Mononuclear cell (primary cell): ENCODE measurements at regions not wholly inside any gene's neighbourhood (a gene's known extent, or its start where the extent isn't known, plus 50 kb on each side); places are given as distances from the start of the nearest gene placed in this dataset.

Source experiments
- H3K27me3 ChIP-seq: 2 replicates; pipeline ENCODE4 v1.6.0; 2011; ENCODE audit warnings: low read length, control low read depth; ENCODE audit not compliant: insufficient read depth
- H3K4me1 ChIP-seq: 2 replicates; pipeline ENCODE4 v1.5.1; 2011; ENCODE audit warnings: mild to moderate bottlenecking, low read length, control low read depth; ENCODE audit not compliant: insufficient read depth
- H3K4me3 ChIP-seq: 2 replicates; pipeline ENCODE4 v1.5.1; 2011; ENCODE audit warnings: mild to moderate bottlenecking, low read length, moderate library complexity
- H3K9me3 ChIP-seq: 2 replicates; pipeline ENCODE4 v1.5.1; 2011; ENCODE audit warnings: low read depth, mild to moderate bottlenecking, control low read depth, low read length

DNA sequence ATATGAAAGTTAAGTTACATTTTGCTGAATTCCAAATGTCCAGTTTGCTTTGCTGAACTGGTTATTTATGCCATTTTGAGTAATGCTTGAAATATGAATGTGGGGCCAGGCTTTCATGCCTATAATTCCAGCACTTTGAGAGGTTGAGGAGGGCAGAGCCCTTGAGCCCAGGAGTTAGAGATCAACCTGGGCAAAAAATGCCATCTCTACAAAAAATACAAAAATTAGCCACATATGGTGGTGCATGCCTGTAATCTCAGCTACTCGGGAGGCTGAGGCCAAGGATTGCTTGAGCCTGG, 101.2 kb upstream of the ITGA6 start:
- H3K4me3 ChIP-seq, result no peak overlapping the region
- no peaks in the 10 kb centered on the region for H3K4me1 ChIP-seq
- no peaks in the 10 kb centered on the region for H3K27me3 ChIP-seq
- H3K9me3 ChIP-seq, result no peaks in the 10 kb centered on the region

DNA sequence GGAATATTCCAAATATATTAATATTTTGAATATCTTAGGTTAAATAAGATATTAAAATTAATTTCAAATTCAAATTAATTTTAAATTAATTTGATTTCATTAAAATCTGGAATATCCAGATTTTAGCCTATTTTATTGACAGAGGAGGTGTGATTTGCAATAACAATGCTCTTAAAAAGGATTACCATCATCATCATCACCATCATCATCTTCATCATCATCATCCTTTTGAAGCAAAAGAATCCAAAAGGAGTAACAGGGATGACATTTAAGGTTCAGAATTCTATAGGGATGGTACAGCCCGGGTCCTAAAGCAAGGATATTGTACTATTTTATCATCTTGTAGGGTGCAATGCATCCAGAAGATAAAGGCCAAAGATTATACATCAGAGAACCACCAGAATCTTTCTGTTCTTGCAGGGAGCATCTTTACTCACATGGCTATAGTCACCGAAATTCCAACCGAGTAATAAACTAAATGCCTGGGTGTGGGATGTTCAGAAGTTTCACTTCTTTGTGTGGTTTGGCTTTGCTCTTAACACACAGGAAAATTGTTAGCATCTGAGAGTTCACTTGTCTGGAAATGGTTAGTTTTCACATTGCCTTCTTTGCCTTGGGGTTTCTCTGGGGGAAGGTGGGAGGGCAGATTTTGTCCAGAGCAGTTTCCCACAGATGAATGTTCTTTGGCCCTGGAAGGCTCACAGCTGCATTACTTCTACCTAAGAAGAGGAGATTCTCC, 99.1 kb upstream of the ITGA6 start:
- H3K4me3 ChIP-seq, result no peak overlapping the region
- H3K27me3 ChIP-seq, result no peaks in the 10 kb centered on the region
- no peaks in the 10 kb centered on the region for H3K4me1 ChIP-seq
- no peaks in the 10 kb centered on the region for H3K9me3 ChIP-seq

- Histone ChIP-seq H3K4me3 (no peak overlapping the region), H3K27me3 (no peaks in the 10 kb centered on the region), H3K4me1 (no peaks in the 10 kb centered on the region), H3K9me3 (no peaks in the 10 kb centered on the region)
Measured at GRCh38 chr2:172329416-172329773, 98.0 kb upstream of the ITGA6 start.

DNA sequence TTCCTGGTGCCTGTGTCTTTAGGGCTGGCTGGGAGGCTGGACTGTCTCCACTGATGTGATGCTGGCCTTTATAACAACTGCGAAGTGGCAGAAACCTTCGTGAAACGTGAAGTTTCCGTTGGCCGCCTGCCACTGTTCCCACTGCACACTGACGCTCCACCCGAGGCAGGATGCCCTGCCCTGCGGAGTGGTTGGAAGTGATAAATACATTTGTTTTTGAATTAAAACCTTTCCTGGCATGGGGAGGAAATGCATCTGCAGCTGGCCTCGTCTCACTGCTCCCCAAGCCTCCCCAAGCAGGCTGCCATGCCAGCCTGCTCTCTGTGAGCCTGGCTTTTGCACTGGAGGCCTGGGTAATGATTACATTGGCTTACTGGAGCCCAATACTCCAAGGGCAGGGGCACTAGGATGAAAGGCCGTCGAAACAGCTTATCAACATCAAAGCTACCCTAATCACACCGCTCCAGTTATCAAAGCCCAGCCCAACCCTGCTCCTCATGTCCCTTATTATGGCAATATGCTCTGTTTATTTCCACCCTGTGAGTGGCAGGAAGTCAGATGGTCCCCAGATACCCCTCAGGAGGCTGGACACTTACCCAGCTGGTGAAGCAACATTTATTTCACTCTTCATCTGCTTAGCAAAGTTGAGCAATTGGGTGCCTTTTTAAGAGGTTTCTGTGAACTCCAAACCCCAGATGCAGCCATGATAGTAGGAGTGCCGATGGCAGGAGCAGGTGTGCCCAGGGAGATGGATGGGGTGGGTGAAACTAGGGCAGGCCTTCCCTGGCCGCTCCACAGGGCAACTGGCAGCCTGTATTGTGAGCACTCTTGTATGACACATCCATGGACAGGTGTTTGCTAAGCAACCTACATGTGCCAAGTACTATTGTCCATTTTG, 97.4 kb upstream of the ITGA6 start:
- no peaks in the 10 kb centered on the region for H3K27me3 ChIP-seq
- H3K4me1 ChIP-seq, result no peaks in the 10 kb centered on the region
- no peaks in the 10 kb centered on the region for H3K9me3 ChIP-seq
- no peak overlapping the region for H3K4me3 ChIP-seq

- H3K27me3 ChIP-seq, result no peaks in the 10 kb centered on the region
- H3K9me3 ChIP-seq, result no peaks in the 10 kb centered on the region
- no peaks in the 10 kb centered on the region for H3K4me1 ChIP-seq
- no peak overlapping the region for H3K4me3 ChIP-seq
Measured at GRCh38 chr2:172332507-172332906, 94.9 kb upstream of the ITGA6 start.

- H3K4me1 ChIP-seq, result no peaks in the 10 kb centered on the region
- H3K27me3 ChIP-seq, result no peaks in the 10 kb centered on the region
- no peaks in the 10 kb centered on the region for H3K9me3 ChIP-seq
- no peak overlapping the region for H3K4me3 ChIP-seq
Measured at GRCh38 chr2:172333235-172333977, 94.0 kb upstream of the ITGA6 start.

- Histone ChIP-seq H3K4me1 (no peaks in the 10 kb centered on the region), H3K4me3 (no peak overlapping the region), H3K27me3 (no peaks in the 10 kb centered on the region), H3K9me3 (no peaks in the 10 kb centered on the region)
Measured at GRCh38 chr2:172333978-172334330, 93.4 kb upstream of the ITGA6 start.

DNA sequence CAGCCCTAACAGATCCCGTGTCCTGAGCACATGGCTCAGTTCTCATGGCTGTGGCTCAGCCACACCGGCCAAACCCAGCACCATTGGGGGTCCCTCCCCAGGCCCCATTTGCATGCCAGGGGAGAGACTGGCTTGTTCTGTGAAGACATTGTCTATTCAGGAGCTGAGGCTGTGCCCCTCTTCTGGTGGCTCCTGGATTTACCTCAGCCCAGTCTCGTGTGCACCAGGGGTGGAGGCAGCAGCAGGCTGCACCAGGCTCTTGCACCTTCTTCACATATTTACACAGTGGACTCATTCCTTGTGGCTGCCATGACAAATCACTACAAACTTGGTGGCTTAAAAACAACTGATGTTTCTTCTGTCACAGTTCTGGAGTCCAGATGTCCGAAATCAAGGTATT, 92.4 kb upstream of the ITGA6 start:
- peaks cover 10% of the 10 kb centered on the region for H3K4me1 ChIP-seq

DNA sequence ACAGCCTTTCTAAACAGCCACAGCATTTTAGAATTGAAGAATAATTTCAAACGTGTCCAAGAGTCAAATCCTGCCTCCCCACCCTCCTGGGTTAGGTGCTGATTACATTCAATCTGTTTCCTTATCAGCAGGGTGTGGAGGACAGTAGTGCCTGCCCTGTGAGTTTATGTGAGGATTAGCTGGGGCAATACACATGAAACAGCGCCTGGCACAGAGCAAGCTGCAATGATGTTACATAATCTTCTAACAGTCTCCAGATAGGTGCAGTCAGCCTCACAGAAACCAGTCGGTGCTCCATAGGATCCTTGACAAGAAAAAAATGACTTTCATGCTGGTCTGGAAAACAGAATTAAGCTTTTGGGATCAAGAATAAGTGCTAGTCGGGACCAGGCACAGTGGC, 91.7 kb upstream of the ITGA6 start:
- Histone ChIP-seq H3K4me3 (no peak overlapping the region), H3K4me1 (peaks cover 18% of the 10 kb centered on the region), H3K27me3 (no peaks in the 10 kb centered on the region), H3K9me3 (no peaks in the 10 kb centered on the region)

More for the DNA sequence above, 92.4 kb upstream of the ITGA6 start:
- H3K27me3 ChIP-seq, result no peaks in the 10 kb centered on the region
- no peak overlapping the region for H3K4me3 ChIP-seq
- no peaks in the 10 kb centered on the region for H3K9me3 ChIP-seq

GRCh38 chr2:172336681-172337080, 90.7 kb upstream of the ITGA6 start:
- Histone ChIP-seq H3K4me3 (no peak overlapping the region), H3K27me3 (no peaks in the 10 kb centered on the region), H3K4me1 (peaks cover 22% of the 10 kb centered on the region)

GRCh38 chr2:172339371-172340010, 87.9 kb upstream of the ITGA6 start:
- Histone ChIP-seq H3K4me1 (peaks cover 22% of the 10 kb centered on the region), H3K4me3 (no peak overlapping the region), H3K9me3 (peaks cover 4% of the 10 kb centered on the region), H3K27me3 (no peaks in the 10 kb centered on the region)

More at GRCh38 chr2:172336681-172337080, 90.7 kb upstream of the ITGA6 start:
- no peaks in the 10 kb centered on the region for H3K9me3 ChIP-seq

GRCh38 chr2:172340394-172340793, 87.0 kb upstream of the ITGA6 start:
- H3K9me3 ChIP-seq, result peaks cover 4% of the 10 kb centered on the region
- peak overlapping the region; percentile 22 for H3K4me3 ChIP-seq
- peaks cover 22% of the 10 kb centered on the region for H3K4me1 ChIP-seq

DNA sequence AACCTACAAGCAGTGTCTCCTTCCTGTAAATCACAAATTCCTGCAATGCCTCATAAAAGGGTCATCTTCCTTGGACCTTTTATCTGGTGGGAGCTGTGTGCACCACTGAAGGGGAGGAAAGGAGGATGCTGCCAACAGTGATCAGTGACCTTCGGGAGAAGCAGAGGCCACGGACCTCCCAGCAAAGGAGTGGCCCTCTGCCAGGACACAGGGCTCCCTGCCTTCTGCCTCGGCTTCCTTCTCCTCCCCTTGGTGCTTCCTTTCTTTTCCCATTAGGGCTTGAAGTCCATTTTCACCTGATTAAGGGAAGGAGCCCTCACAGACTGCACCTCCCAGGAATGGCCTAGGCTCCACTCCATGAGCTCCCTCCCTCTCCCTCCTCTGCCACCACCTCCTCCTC, 85.3 kb upstream of the ITGA6 start:
- no peaks in the 10 kb centered on the region for H3K27me3 ChIP-seq
- H3K4me1 ChIP-seq, result peaks cover 22% of the 10 kb centered on the region
- H3K9me3 ChIP-seq, result peaks cover 4% of the 10 kb centered on the region
- H3K4me3 ChIP-seq, result no peak overlapping the region

More at GRCh38 chr2:172340394-172340793, 87.0 kb upstream of the ITGA6 start:
- no peaks in the 10 kb centered on the region for H3K27me3 ChIP-seq

DNA sequence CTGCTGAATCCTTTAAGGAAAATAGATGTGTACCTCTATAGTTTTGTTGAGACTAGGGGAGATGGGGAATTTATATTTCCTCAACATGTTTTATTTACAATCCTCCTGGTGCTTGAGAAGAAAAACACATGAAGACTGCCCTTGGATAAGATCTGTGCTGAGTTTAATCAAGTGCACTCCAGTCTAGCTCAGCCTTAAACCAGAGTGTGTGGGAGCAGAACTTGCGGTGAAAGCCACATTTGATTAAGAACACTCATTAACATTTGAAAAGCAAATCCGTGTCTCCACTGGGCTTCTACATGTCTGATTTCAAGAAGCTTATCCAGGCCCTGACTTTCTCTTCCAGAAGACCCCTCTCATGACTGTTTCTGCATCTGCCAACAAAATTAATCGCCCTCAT, 84.8 kb upstream of the ITGA6 start:
- Histone ChIP-seq H3K27me3 (no peaks in the 10 kb centered on the region), H3K4me3 (no peak overlapping the region), H3K4me1 (peaks cover 22% of the 10 kb centered on the region), H3K9me3 (peaks cover 8% of the 10 kb centered on the region)

DNA sequence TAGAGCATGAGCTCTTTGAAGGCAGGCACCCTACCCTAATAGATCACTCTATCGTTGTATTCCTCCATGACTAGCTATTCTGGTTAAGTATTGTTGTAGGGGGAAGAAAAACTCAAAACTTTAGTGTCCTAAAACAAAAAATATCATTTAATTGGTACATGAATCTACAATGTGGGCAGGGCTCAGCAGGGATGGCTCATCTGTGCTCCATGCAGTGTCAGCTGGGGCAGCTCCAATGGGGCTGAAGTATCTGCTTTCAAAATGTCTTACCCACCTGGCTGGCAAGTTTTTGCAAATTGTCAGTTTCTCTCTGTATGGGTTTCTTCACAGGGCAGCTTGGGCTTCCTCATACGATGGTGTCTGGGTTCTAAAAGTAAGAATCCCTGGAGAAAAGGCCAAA, 83.2 kb upstream of the ITGA6 start:
- Histone ChIP-seq H3K4me3 (no peak overlapping the region), H3K4me1 (peaks cover 20% of the 10 kb centered on the region), H3K27me3 (no peaks in the 10 kb centered on the region), H3K9me3 (peaks cover 11% of the 10 kb centered on the region)
